Esophagus squamous epithelium (tissue), 5 donors: ENCODE measurements at regions not wholly inside any gene's neighbourhood (a gene's known extent, or its start where the extent isn't known, plus 50 kb on each side); places are given as distances from the start of the nearest gene placed in this dataset.

Experiments
- DNase-seq: peaks from one replicate; lab custom pipeline; 2025; lab: John Stamatoyannopoulos, UW
- H3K27ac ChIP-seq, 4 donors: fragments of 200-600 bp; sonication (generic); one replicate each; pipeline ENCODE4 v1.5.1; 2016 to 2019; ENCODE audit warnings: mild to moderate bottlenecking in 1 of 4
- H3K27me3 ChIP-seq, 4 donors: fragments of 200-600 bp; sonication (generic); 1 replicate in 3 of 4; 2 replicates in 1 of 4; pipeline versions ENCODE4 v1.5.1 to v1.6.0; 2017 to 2021; ENCODE audit warnings: antibody characterized with exemption in 1 of 4
- H3K36me3 ChIP-seq, 3 donors: fragments of 200-600 bp; sonication (generic); one replicate each; pipeline ENCODE4 v1.5.1; 2016 to 2019
- H3K4me1 ChIP-seq, 3 donors: fragments of 200-600 bp; sonication (generic); one replicate each; pipeline ENCODE4 v1.5.1; 2017 to 2019
- H3K4me3 ChIP-seq, 4 donors: fragments of 200-600 bp; sonication (generic); 1 replicate in 3 of 4; 2 replicates in 1 of 4; pipeline ENCODE4 v1.5.1; 2016 to 2019; ENCODE audit warnings: mild to moderate bottlenecking in 2 of 4, moderate library complexity in 1 of 4
- H3K9me3 ChIP-seq, 3 donors: fragments of 200-600 bp; sonication (generic); one replicate each; pipeline ENCODE4 v1.5.1; 2016 to 2019
- POLR2A ChIP-seq, 4 donors: fragments of 450-650 bp; IDR thresholded peaks; one replicate each; pipeline ENCODE4 v1.6.1; 2017; ENCODE audit warnings: antibody characterized with exemption in 4 of 4, mild to moderate bottlenecking in 4 of 4, moderate library complexity in 3 of 4
- WGBS, 2 donors: methylation state at CpG; one replicate each; pipeline ENCODE4 v1.1.5; 2018; 5-methylcytosine and 5-hydroxymethylcytosine counted together
- intact Hi-C: fragments of 100-400 bp; cut with DNase I; formaldehyde crosslinking; loops from one replicate; pipeline ENCODE4 v1.15.0; 2022
- TF ChIP-seq, protein P1 (sequence below), 6 experiments: fragments of 450-650 bp in 4 of 6; fragments of 200-600 bp in 2 of 6; sonication (generic) in 2 of 6; IDR thresholded peaks; one replicate each; pipeline ENCODE4 v1.5.1; 2016 to 2019; ENCODE audit warnings: antibody characterized with exemption in 6 of 6, mild to moderate bottlenecking in 4 of 6, moderate library complexity in 4 of 6
- donor health status: DM: yes; HTN: yes; CAD: no.

DNA sequence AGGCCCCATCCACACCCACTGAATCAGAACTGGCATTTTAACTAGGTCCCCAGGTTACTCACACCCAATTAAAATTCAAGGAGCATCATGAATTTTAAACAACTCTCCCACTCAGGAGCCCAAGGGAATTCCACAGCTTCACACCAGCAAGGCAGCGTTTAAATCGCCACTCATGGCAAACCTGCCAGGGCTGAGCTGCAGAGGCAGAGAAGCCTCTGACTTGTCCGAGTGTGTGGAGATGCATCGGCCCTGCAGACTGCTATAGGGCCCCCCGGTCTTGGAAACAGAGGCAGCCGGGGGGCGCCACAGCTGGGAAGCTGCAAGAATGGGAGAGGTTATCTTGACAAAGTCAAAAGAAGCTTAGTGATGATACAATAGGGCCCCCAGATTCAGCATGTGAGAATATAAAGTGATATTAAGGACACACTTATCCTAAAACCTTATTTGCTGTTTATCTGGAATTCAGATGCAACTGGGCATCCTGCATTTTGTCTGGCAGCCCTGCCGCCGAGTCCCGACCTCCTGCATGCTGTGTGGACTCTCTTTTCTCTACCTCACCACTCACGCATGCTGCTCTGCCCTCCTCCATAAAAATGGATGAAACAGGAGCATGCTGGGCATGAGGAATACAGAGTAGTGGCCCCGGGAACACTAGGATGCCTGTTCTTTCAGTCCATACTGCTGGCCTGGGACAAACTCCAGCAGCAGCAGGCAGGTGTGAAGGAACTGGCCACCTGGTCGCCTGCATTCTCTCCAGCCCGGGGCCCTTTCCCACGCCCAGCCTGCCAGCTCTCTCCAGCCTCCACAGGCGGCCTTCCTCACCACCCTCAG is 126.1 kb downstream of the PXDC1 start:
- Histone ChIP-seq H3K36me3 (no peaks in the 10 kb centered on the region), H3K27me3 (peaks cover 0 to 18% (median 0%) of the 10 kb centered on the region in 4 donors), H3K4me3 (no peak overlapping the region), H3K9me3 (no peaks in the 10 kb centered on the region), H3K4me1 (peaks cover 0 to 20% (median 0%) of the 10 kb centered on the region in 3 donors), H3K27ac (no peak overlapping the region)
- intact Hi-C loops, result no loop called here
- 84 to 86% methylated on average over 11 of the region's 16 CpGs for WGBS, 2 donors
- TF ChIP-seq, protein P1, sequence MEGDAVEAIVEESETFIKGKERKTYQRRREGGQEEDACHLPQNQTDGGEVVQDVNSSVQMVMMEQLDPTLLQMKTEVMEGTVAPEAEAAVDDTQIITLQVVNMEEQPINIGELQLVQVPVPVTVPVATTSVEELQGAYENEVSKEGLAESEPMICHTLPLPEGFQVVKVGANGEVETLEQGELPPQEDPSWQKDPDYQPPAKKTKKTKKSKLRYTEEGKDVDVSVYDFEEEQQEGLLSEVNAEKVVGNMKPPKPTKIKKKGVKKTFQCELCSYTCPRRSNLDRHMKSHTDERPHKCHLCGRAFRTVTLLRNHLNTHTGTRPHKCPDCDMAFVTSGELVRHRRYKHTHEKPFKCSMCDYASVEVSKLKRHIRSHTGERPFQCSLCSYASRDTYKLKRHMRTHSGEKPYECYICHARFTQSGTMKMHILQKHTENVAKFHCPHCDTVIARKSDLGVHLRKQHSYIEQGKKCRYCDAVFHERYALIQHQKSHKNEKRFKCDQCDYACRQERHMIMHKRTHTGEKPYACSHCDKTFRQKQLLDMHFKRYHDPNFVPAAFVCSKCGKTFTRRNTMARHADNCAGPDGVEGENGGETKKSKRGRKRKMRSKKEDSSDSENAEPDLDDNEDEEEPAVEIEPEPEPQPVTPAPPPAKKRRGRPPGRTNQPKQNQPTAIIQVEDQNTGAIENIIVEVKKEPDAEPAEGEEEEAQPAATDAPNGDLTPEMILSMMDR (IDR thresholded peaks at IDR 0.05), result no peak
- no peak for DNase-seq

GRCh38 chr6:3624250-3625136 is 127.0 kb downstream of the PXDC1 start:
- no peak overlapping the region for H3K4me3 ChIP-seq
- intact Hi-C loops, result no loop called here
- peaks cover 0 to 18% (median 0%) of the 10 kb centered on the region in 4 donors for H3K27me3 ChIP-seq
- DNase-seq, result no peak
- no peaks in the 10 kb centered on the region for H3K9me3 ChIP-seq
- peaks cover 0 to 17% (median 0%) of the 10 kb centered on the region in 3 donors for H3K4me1 ChIP-seq
- H3K27ac ChIP-seq, result no peak overlapping the region
- H3K36me3 ChIP-seq, result no peaks in the 10 kb centered on the region
- TF ChIP-seq POLR2A (IDR thresholded peaks at IDR 0.05), result no peak
- TF ChIP-seq, protein P1 (IDR thresholded peaks at IDR 0.05), result no peak
- 81 to 87% methylated on average over 13 to 14 of the region's 14 CpGs for WGBS, 2 donors

GRCh38 chr6:3623451-3624249 is 127.9 kb downstream of the PXDC1 start:
- no peak overlapping the region for H3K4me3 ChIP-seq
- intact Hi-C loops, result no loop called here
- WGBS, 2 donors, result 82 to 84% methylated on average over 26 to 28 of the region's 28 CpGs
- peaks cover 0 to 18% (median 0%) of the 10 kb centered on the region in 4 donors for H3K27me3 ChIP-seq
- H3K9me3 ChIP-seq, result no peaks in the 10 kb centered on the region
- no peak overlapping the region for H3K27ac ChIP-seq
- peaks cover 0 to 14% (median 0%) of the 10 kb centered on the region in 3 donors for H3K4me1 ChIP-seq
- no peaks in the 10 kb centered on the region for H3K36me3 ChIP-seq
- TF ChIP-seq POLR2A (IDR thresholded peaks at IDR 0.05), result no peak
- TF ChIP-seq, protein P1 (IDR thresholded peaks at IDR 0.05), result no peak
- no peak for DNase-seq

DNA sequence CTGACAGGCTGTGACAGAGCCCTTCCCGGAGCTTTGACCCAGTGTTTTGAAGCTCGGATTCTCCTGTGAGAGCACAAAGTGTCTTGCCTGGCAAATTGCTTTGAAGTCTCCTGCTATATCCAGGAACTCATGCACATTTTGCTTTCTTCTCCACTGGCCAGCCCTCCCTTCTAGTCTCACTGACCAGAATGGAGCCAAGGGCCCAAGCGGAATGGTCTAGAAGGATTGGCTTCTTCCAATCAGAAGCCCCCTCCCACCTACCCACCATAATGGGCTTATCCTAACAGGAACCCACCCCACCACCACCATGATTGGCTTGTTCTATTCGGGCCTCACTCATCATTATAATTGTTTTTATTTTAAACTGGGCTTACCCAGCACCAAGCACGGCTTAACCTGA is 130.1 kb downstream of the PXDC1 start:
- Histone ChIP-seq H3K9me3 (no peaks in the 10 kb centered on the region), H3K4me1 (no peaks in the 10 kb centered on the region), H3K4me3 (no peak overlapping the region), H3K27me3 (peaks cover 0 to 12% (median 0%) of the 10 kb centered on the region in 4 donors), H3K27ac (no peak overlapping the region), H3K36me3 (no peaks in the 10 kb centered on the region)
- TF ChIP-seq, protein P1 (IDR thresholded peaks at IDR 0.05), result no peak
- TF ChIP-seq POLR2A (IDR thresholded peaks at IDR 0.05), result no peak
- intact Hi-C loops, result no loop called here
- no peak for DNase-seq
- 86 to 96% methylated on average over 5 of the region's 5 CpGs for WGBS, 2 donors
